Caco-2 (cell line): ENCODE measurements at regions not wholly inside any gene's neighbourhood (a gene's known extent, or its start where the extent isn't known, plus 50 kb on each side); places are given as distances from the start of the nearest gene placed in this dataset.

Source experiments
- BruUV-seq: library from RNA; stranded (reverse); fragments of 400-500 nt; replicated peaks from 2 replicates; lab custom pipeline; 2021; lab: Mats Ljungman, UMichigan
- CTCF ChIA-PET: fragments of 300-600 bp; sonication (Branson Sonifier 250); formaldehyde crosslinking; loops from one replicate; lab custom pipeline; 2022; ENCODE audit warnings: antibody characterized with exemption; lab: Charles Lee
- POLR2A ChIA-PET: fragments of 300-600 bp; sonication (Branson Sonifier 250); formaldehyde crosslinking; loops from one replicate; lab custom pipeline; 2022; ENCODE audit warnings: antibody characterized with exemption; lab: Charles Lee
- DNase-seq, 2 experiments: peaks; one replicate each; pipeline versions ENCODE4 v3.0.0 to v3.0.0-alpha.2; 2020 to 2022
- H3K27me3 ChIP-seq: replicated peaks from 2 replicates; pipeline ENCODE4 v1.6.0; 2011; ENCODE audit warnings: low read length; ENCODE audit not compliant: control insufficient read depth, insufficient read depth
- H3K36me3 ChIP-seq: 2 replicates; pipeline ENCODE4 v1.5.1; 2011; ENCODE audit warnings: low read length; ENCODE audit not compliant: control insufficient read depth, insufficient read depth
- H3K4me1 ChIP-seq: fragments of 250-450 bp; sonication (Bioruptor Pico); 2 replicates; pipeline ENCODE4 v1.5.1; 2020; ENCODE audit warnings: mild to moderate bottlenecking
- H3K4me3 ChIP-seq: 2 replicates; pipeline ENCODE4 v1.5.1; 2011; ENCODE audit warnings: low read depth, mild to moderate bottlenecking, control low read depth, low read length
- H3K9me3 ChIP-seq: fragments of 250-450 bp; sonication (Bioruptor Pico); 2 replicates; pipeline ENCODE4 v1.5.1; 2020; ENCODE audit warnings: mild to moderate bottlenecking, moderate library complexity
- H3K27ac Mint-ChIP-seq: one replicate; pipeline ENCODE4 v1.8.0; 2022; ENCODE audit warnings: mixed read lengths; ENCODE audit not compliant: unreplicated experiment
- H3K27me3 Mint-ChIP-seq: one replicate; pipeline ENCODE4 v1.8.0; 2022; ENCODE audit warnings: mixed read lengths; ENCODE audit not compliant: insufficient read depth, unreplicated experiment
- H3K36me3 Mint-ChIP-seq: one replicate; pipeline ENCODE4 v1.8.0; 2022; ENCODE audit warnings: mild to moderate bottlenecking, mixed read lengths; ENCODE audit not compliant: insufficient read depth, unreplicated experiment
- H3K4me1 Mint-ChIP-seq: one replicate; pipeline ENCODE4 v1.8.0; 2022; ENCODE audit warnings: low read depth, mixed read lengths; ENCODE audit not compliant: unreplicated experiment
- H3K4me3 Mint-ChIP-seq: one replicate; pipeline ENCODE4 v1.8.0; 2022; ENCODE audit warnings: mild to moderate bottlenecking, moderate library complexity, mixed read lengths; ENCODE audit not compliant: unreplicated experiment
- H3K9me3 Mint-ChIP-seq: one replicate; pipeline ENCODE4 v1.8.0; 2022; ENCODE audit warnings: mixed read lengths; ENCODE audit not compliant: unreplicated experiment
- intact Hi-C: fragments of 100-400 bp; cut with micrococcal nuclease; formaldehyde crosslinking; loops from one replicate; pipeline ENCODE4 v1.10.0; 2022; ENCODE audit not compliant: unreplicated experiment
- TF ChIP-seq, protein P1 (sequence below), 2 experiments: fragments of 200-600 bp in 1 of 2; IDR thresholded peaks; 1 replicate in 1 of 2; 2 replicates in 1 of 2; pipeline versions ENCODE4 v1.5.1 to v1.8.0; 2011 to 2022; ENCODE audit warnings: antibody characterized with exemption in 1 of 2, control low read depth in 1 of 2, inconsistent platforms in 1 of 2, low read depth in 1 of 2, low read length in 1 of 2, mild to moderate bottlenecking in 1 of 2, moderate library complexity in 1 of 2; ENCODE audit not compliant: insufficient read depth in 1 of 2, severe bottlenecking in 1 of 2, unreplicated experiment in 1 of 2

DNA sequence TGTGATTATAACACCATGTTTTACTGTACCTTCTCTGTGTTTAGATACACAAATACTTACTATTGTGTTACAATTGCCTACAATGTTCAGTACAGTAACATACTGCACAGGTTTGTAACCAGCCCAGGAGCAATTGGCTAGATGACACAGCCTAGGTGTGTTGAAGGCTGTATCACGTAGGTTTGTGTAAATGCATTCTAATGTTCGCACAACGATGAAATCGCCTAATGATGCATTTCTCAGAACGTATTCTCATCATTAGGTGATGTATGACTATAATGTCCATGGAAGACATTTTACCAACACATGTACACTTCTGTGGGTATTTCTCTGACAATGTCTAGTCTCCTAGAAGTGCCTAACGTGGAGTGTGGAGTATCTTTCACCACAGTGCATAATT is 165.9 kb upstream of the KLF7 start:
- no peak overlapping the region for H3K27ac Mint-ChIP-seq
- peaks cover 14% of the 10 kb centered on the region for H3K27me3 Mint-ChIP-seq
- Histone ChIP-seq H3K9me3 (no peaks in the 10 kb centered on the region), H3K27me3 (no peaks in the 10 kb centered on the region), H3K4me3 (no peak overlapping the region), H3K4me1 (no peaks in the 10 kb centered on the region), H3K36me3 (no peaks in the 10 kb centered on the region)
- CTCF ChIA-PET: no interaction called here
- intact Hi-C loops: no loop called here
- H3K4me3 Mint-ChIP-seq: no peak overlapping the region
- TF ChIP-seq, protein P1, sequence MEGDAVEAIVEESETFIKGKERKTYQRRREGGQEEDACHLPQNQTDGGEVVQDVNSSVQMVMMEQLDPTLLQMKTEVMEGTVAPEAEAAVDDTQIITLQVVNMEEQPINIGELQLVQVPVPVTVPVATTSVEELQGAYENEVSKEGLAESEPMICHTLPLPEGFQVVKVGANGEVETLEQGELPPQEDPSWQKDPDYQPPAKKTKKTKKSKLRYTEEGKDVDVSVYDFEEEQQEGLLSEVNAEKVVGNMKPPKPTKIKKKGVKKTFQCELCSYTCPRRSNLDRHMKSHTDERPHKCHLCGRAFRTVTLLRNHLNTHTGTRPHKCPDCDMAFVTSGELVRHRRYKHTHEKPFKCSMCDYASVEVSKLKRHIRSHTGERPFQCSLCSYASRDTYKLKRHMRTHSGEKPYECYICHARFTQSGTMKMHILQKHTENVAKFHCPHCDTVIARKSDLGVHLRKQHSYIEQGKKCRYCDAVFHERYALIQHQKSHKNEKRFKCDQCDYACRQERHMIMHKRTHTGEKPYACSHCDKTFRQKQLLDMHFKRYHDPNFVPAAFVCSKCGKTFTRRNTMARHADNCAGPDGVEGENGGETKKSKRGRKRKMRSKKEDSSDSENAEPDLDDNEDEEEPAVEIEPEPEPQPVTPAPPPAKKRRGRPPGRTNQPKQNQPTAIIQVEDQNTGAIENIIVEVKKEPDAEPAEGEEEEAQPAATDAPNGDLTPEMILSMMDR (IDR thresholded peaks at IDR 0.05; ENCODE audit: insufficient read depth in 1 of 2, low read depth in 1 of 2, low read length in 1 of 2, severe bottlenecking in 1 of 2, unreplicated experiment in 1 of 2): no peak
- H3K36me3 Mint-ChIP-seq: no peaks in the 10 kb centered on the region
- H3K4me1 Mint-ChIP-seq: peaks cover 8% of the 10 kb centered on the region
- H3K9me3 Mint-ChIP-seq: no peaks in the 10 kb centered on the region
- POLR2A ChIA-PET: no interaction called here
- BruUV-seq: no TSS peak
- no peak for DNase-seq

DNA sequence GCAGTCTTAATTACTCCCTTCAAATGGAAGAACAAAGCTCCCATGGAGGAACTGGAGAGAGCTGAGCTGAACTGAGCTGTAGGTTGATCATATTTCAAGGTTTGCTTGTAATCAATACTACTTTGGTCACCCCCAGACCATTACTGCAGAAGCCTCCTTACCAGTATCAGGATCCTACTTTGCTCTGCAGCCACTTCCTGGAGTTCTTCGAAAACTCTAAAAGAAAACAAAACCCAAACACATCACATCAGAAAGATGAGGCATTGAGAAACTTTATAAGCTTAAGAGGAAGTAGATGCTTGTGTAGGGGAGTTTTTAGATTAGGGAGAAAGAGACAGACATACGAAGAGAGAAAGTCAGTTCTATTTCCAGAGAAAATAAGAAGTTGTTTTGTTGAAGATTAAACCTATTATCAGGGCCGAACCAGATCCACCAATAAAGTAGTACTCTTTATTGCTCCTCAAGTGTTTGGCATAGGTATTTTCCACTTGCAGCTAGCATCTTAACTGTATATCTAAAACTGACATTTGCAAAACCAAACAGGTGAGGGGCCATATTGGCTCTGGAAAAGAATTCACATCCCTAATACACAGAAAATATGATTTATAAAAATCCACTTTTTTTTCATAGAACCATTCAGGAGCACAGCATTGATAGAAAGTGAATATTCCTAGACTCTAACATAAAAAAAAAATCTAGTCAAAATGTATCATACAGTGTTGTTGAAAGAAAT is 166.9 kb upstream of the KLF7 start:
- Histone ChIP-seq H3K9me3 (no peaks in the 10 kb centered on the region), H3K27me3 (no peaks in the 10 kb centered on the region), H3K4me3 (no peak overlapping the region), H3K36me3 (no peaks in the 10 kb centered on the region), H3K4me1 (no peaks in the 10 kb centered on the region)
- intact Hi-C loops: no loop called here
- Mint-ChIP-seq H3K27me3 (peaks cover 14% of the 10 kb centered on the region), H3K4me3 (no peak overlapping the region), H3K9me3 (no peaks in the 10 kb centered on the region), H3K27ac (no peak overlapping the region), H3K4me1 (peaks cover 8% of the 10 kb centered on the region), H3K36me3 (no peaks in the 10 kb centered on the region)
- TF ChIP-seq, protein P1 (IDR thresholded peaks at IDR 0.05; ENCODE audit: insufficient read depth in 1 of 2, low read depth in 1 of 2, low read length in 1 of 2, severe bottlenecking in 1 of 2, unreplicated experiment in 1 of 2): no peak
- no TSS peak for BruUV-seq
- POLR2A ChIA-PET: no interaction called here
- CTCF ChIA-PET: no interaction called here
- DNase-seq: no peak

DNA sequence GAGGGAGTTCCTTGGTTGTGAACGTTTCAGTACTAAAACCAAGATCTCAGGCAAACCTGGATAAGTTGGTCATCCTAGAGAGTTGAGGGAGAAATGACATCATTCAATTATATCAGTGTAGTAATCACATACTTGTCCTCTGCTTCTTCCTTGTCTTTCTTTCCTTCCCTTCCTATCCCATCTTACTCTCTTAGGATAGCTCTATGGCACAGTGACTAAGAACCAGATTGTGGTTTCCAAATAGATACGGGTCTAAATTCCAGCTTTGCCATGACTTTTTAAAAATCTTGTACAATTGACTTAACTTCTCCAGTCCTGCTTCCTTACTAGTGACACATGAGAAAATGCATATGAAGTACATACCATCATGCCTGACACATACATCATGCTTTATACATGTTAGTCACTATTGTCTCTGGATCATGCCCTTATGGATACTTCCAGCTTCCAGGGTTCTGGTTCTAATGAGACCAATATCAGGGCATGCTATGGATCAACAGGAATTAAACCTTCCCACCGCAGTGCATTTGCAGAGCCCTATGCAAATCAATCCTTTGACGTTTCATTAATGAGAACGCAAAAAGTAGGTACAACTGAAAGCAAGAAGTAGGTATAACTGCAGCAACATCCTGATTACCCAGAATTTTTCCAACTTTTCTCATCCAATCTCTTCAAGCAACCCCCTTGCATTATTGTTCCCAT is 168.0 kb upstream of the KLF7 start:
- POLR2A ChIA-PET: no interaction called here
- TF ChIP-seq, protein P1 (IDR thresholded peaks at IDR 0.05; ENCODE audit: insufficient read depth in 1 of 2, low read depth in 1 of 2, low read length in 1 of 2, severe bottlenecking in 1 of 2, unreplicated experiment in 1 of 2): no peak
- Mint-ChIP-seq H3K27me3 (peaks cover 10% of the 10 kb centered on the region), H3K27ac (no peak overlapping the region), H3K4me1 (peaks cover 7% of the 10 kb centered on the region), H3K9me3 (no peaks in the 10 kb centered on the region), H3K36me3 (no peaks in the 10 kb centered on the region), H3K4me3 (no peak overlapping the region)
- Histone ChIP-seq H3K27me3 (no peaks in the 10 kb centered on the region; the same call in 1 of the 2 replicates), H3K4me3 (no peak overlapping the region), H3K9me3 (no peaks in the 10 kb centered on the region), H3K4me1 (no peaks in the 10 kb centered on the region), H3K36me3 (no peaks in the 10 kb centered on the region)
- CTCF ChIA-PET: no interaction called here
- BruUV-seq: no TSS peak
- intact Hi-C loops: no loop called here
- DNase-seq: no peak
